ENCODE measurements at regions not wholly inside any gene's neighbourhood (a gene's known extent, or its start where the extent isn't known, plus 50 kb on each side); places are given as distances from the start of the nearest gene placed in this dataset.

- TF ChIP-seq, protein P1, sequence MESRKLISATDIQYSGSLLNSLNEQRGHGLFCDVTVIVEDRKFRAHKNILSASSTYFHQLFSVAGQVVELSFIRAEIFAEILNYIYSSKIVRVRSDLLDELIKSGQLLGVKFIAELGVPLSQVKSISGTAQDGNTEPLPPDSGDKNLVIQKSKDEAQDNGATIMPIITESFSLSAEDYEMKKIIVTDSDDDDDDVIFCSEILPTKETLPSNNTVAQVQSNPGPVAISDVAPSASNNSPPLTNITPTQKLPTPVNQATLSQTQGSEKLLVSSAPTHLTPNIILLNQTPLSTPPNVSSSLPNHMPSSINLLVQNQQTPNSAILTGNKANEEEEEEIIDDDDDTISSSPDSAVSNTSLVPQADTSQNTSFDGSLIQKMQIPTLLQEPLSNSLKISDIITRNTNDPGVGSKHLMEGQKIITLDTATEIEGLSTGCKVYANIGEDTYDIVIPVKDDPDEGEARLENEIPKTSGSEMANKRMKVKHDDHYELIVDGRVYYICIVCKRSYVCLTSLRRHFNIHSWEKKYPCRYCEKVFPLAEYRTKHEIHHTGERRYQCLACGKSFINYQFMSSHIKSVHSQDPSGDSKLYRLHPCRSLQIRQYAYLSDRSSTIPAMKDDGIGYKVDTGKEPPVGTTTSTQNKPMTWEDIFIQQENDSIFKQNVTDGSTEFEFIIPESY (IDR thresholded peaks at IDR 0.05) = no peak
- TF ChIP-seq RAD21 (IDR thresholded peaks at IDR 0.05) (no peak), NR2F2 (IDR thresholded peaks at IDR 0.05) (no peak)
These were observed 177.1 kb downstream of the RPLP1 start (continued) for GRCh38 chr15:69629631-69630161.

- no peaks in the 10 kb centered on the region for H3K27me3 ChIP-seq (ENCODE audit: control insufficient read depth in 4 of 4, insufficient read depth in 4 of 4, low read length in 3 of 4)
- no peak overlapping the region for H3K9ac ChIP-seq (ENCODE audit: low read depth in 1 of 2, low read length in 2 of 2)
- WGBS = 92% methylated on average over 6 of the region's 6 CpGs
These were observed 178.4 kb downstream of the RPLP1 start for GRCh38 chr15:69631005-69631404.

DNA sequence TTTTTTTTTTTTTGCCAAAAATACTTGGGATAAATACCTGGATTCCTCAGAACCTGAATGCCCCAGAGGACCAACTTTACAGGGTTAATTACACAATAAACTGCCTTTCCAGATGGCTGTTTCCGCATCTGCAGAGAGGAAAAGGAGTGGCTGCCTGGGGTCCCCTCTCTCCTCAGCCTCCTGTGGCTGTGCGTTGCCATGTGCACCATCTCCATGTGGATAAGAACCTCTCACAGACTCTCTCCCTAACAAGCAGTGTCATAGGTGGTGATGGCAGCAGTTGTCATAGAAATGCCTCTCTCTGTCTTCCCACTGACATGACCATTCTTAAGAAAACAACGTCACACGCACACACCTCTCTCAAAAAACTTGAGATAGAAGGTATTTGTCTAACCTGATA lies 179.4 kb downstream of the RPLP1 start:
- DNase-seq (ENCODE audit: low spot score) = no peak
- TF ChIP-seq RAD21 (IDR thresholded peaks at IDR 0.05) (no peak), JUND (IDR thresholded peaks at IDR 0.05) (no peak), HNF4A (conservative IDR thresholded peaks at IDR 0.05) (no peak)
- TF ChIP-seq, protein P2, sequence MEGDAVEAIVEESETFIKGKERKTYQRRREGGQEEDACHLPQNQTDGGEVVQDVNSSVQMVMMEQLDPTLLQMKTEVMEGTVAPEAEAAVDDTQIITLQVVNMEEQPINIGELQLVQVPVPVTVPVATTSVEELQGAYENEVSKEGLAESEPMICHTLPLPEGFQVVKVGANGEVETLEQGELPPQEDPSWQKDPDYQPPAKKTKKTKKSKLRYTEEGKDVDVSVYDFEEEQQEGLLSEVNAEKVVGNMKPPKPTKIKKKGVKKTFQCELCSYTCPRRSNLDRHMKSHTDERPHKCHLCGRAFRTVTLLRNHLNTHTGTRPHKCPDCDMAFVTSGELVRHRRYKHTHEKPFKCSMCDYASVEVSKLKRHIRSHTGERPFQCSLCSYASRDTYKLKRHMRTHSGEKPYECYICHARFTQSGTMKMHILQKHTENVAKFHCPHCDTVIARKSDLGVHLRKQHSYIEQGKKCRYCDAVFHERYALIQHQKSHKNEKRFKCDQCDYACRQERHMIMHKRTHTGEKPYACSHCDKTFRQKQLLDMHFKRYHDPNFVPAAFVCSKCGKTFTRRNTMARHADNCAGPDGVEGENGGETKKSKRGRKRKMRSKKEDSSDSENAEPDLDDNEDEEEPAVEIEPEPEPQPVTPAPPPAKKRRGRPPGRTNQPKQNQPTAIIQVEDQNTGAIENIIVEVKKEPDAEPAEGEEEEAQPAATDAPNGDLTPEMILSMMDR (IDR thresholded peaks at IDR 0.05; ENCODE audit: low read depth, low read length, missing input control) = no peak
- TF ChIP-seq, protein P3, sequence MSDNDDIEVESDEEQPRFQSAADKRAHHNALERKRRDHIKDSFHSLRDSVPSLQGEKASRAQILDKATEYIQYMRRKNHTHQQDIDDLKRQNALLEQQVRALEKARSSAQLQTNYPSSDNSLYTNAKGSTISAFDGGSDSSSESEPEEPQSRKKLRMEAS (IDR thresholded peaks at IDR 0.05) = no peak
- TF ChIP-seq, protein P4, sequence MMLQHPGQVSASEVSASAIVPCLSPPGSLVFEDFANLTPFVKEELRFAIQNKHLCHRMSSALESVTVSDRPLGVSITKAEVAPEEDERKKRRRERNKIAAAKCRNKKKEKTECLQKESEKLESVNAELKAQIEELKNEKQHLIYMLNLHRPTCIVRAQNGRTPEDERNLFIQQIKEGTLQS (IDR thresholded peaks at IDR 0.05) = no peak
- Histone ChIP-seq H3K36me3 (ENCODE audit: control insufficient read depth in 4 of 4, insufficient read depth in 3 of 4, low read depth in 1 of 4, low read length in 3 of 4) (no peaks in the 10 kb centered on the region), H3K4me3 (ENCODE audit: low read depth in 1 of 3, low read length in 3 of 3) (no peak overlapping the region), H3K9ac (ENCODE audit: low read depth in 1 of 2, low read length in 2 of 2) (no peak overlapping the region), H3K27ac (ENCODE audit: low read depth in 1 of 2, low read length in 2 of 2) (no peak overlapping the region), H3K9me3 (ENCODE audit: control insufficient read depth in 4 of 4, low read length in 3 of 4) (no peaks in the 10 kb centered on the region), H3K4me1 (ENCODE audit: control insufficient read depth in 4 of 4, insufficient read depth in 4 of 4, low read length in 3 of 4) (peaks cover 3 to 13% (median 5%) of the 10 kb centered on the region in 4 donors), H3K27me3 (ENCODE audit: control insufficient read depth in 4 of 4, insufficient read depth in 4 of 4, low read length in 3 of 4) (no peaks in the 10 kb centered on the region)
- 86% methylated on average over 4 of the region's 4 CpGs for WGBS

More at GRCh38 chr15:69631005-69631404, 178.4 kb downstream of the RPLP1 start:
- no peak overlapping the region for H3K4me3 ChIP-seq (ENCODE audit: low read depth in 1 of 3, low read length in 3 of 3)
- H3K9me3 ChIP-seq (ENCODE audit: control insufficient read depth in 4 of 4, low read length in 3 of 4) = no peaks in the 10 kb centered on the region
- H3K36me3 ChIP-seq (ENCODE audit: control insufficient read depth in 4 of 4, insufficient read depth in 3 of 4, low read depth in 1 of 4, low read length in 3 of 4) = no peaks in the 10 kb centered on the region
- DNase-seq (ENCODE audit: low spot score) = no peak
- H3K4me1 ChIP-seq (ENCODE audit: control insufficient read depth in 4 of 4, insufficient read depth in 4 of 4, low read length in 3 of 4) = peaks cover 3 to 15% (median 5%) of the 10 kb centered on the region in 4 donors
- TF ChIP-seq REST (IDR thresholded peaks at IDR 0.05) (no peak), HNF4G (IDR thresholded peaks at IDR 0.05) (no peak), EGR1 (IDR thresholded peaks at IDR 0.05; ENCODE audit: low read depth in 2 of 2) (no peak), FOXA1 (IDR thresholded peaks at IDR 0.05) (no peak), NR2F2 (IDR thresholded peaks at IDR 0.05) (no peak), GABPA (IDR thresholded peaks at IDR 0.05 in 1 of 2, conservative IDR thresholded peaks at IDR 0.05 in 1 of 2) (no peak), HNF4A (conservative IDR thresholded peaks at IDR 0.05) (no peak), SP1 (IDR thresholded peaks at IDR 0.05) (no peak), JUND (IDR thresholded peaks at IDR 0.05) (no peak), YY1 (IDR thresholded peaks at IDR 0.05) (no peak)
- TF ChIP-seq, protein P4 (IDR thresholded peaks at IDR 0.05) = no peak
- H3K27ac ChIP-seq (ENCODE audit: low read depth in 1 of 2, low read length in 2 of 2) = no peak overlapping the region

All from liver (tissue), 8 donors.